ENCODE measurements at regions not wholly inside any gene's neighbourhood (a gene's known extent, or its start where the extent isn't known, plus 50 kb on each side); places are given as distances from the start of the nearest gene placed in this dataset.
"Not testable (repeated sequence)": the region's sequence is repeated elsewhere in the genome, so short reads cannot be mapped to it uniquely, and the experiment has no call there.

DNA sequence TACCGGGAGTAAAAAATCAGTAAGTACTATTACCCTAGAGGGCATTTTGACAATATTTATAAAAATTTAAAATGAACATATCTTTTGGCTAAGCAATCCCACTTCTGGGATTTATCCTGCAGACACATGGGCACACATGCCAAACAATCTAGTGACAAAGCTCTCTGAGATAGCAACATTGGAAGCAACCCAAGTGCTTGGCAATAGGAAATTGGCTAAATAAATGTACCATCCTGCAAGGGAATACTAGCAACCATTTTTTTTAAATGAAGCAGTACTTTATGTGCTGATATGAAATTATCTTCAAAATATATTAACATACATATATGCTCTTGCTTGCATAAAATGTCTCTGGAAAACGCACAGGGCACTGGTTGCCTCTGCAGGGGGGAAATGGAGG is 133.8 kb downstream of the SNX5 start:
- DNase-seq: no peak

DNA sequence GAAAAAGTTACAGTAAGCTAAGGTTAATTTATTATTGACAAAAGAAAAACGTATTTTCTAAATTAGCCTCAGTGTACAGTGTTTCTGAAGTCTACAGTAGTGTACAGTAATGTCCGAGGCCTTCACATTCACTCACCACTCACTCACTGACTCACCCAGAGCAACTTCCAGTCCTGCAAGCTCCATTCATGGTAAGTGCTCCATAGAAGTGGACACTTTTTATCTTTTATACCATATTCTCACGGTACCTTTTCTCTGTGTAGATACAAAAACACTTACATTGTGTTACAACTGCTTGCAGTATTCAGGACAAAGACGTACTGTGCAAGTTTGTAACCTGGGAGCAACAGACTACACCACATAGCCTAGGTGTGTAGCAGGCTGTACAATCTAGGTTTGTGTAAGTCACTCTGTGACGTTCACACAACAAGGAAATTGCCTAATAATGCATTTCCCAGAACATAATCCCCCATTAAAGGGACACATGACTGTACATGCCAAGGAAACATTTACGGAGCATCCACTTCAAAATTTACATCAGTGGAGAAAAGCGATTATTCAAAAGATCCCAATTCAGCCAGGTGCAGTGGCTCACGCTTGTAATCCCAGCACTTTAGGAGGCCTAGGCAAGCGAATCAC is 133.4 kb downstream of the BANF2 start:
- no peak for DNase-seq

DNA sequence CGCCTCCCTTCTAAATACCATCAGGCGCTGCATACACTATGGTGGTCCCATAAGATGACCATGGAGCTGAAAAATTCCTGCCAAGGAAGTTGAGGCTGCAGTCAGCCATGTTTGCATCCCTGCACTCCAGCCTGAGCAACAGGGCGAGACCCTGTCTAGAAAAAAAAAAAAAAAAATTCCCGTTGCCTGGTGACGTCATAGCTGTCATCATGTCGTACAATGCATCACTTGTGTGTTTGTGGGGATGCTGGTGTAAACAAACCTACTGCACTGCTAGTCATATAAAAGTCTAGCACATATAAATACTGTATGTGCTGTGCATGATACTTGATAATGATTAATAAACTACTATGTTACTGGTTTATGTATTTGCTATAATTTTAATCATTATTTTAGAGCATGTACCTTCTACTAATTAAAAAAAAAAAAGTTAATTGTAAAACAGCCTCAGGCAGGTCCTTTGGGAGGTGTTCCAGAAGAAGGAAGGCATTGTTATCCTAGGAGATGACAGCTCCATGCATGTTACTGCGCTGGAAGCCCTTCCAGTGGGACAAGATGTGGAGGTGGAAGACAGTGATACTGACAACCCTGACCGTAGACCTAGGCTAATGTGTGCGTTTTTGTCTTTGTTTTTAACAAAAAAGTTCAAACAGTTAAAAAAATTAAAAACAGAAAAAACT is 132.6 kb downstream of the BANF2 start:
- no peak for DNase-seq

DNA sequence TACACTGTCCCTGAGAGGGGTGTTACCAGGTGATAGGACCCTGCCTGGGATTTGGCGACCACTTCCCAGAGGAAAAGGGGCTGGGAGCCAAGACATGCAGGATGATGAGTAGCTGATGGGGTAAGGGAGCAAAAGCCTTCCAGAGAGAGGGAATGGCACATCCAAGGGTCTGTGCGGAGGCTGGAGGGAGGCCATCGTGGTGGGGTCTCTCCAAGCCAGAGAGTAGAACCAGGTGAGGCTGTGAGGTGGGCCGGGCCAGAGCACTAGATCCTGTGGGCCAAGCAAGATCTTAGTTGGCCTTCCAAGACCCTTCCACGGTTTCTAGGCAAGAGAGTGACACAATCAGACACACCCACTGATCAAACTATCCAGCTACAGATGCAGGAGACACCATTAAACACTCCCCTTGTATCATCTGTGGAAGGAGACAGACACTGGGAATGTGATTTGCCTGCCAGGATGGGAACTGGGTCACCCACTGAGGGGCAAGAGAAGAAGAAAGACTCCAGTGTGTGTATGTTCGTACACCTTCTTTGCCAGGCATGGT is 128.9 kb downstream of the BANF2 start:
- no peak for DNase-seq

DNA sequence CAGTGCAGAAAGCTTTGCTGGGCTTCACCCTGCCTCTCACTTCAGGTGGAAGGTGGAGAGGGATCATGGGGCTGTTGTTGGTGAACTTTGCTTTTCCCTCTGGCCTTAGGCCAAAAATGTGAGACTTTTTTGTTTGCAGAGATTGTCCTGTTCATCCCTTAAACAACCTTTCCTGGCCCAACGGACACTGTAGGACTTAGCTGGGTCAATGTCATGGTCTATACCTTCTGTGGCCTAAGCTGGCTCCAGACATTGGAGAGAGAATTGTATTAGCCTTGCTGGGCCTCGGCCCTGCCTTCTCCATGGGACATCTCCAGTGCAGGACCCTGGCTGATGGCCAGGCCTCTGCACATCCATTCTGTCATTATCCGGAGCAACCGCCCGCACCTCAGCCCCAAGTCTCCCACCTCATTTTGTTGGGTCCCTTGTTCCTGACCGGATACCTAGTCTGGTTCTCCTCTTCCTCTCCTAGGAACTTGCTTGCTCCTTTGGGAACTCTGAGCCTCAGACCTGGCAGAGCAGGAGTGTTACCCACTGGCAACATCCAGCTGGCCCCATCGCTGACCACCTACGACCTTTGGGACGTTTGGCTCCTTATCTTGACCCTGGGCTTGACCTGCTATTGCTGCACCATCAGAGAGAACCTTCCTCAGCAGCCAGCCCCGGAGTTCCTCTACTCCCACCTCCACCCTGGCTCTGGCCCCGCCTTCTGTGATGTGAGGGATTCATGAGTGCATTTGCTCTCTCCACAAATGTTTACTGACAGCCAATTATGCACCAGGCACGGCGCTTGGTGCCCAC is 128.2 kb downstream of the BANF2 start:
- no peak for DNase-seq

DNA sequence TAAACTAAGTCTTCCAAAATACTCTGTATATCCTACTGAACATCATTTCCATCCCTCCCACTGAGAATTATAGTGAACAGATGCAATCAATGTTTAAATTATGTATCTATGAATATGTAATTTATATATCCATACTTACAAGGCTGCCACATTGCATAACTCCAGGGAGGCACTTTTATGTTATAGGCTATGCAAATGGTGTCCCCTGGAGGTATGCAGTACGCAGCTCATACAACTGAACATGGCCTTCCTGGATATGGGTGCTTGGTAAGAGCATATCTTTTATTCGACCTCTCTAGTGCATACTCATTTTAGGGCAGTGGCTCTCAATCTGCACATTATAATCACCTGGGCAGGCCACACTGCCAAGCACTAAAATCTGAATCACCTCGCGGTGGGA is 127.3 kb downstream of the BANF2 start:
- no peak for DNase-seq

DNA sequence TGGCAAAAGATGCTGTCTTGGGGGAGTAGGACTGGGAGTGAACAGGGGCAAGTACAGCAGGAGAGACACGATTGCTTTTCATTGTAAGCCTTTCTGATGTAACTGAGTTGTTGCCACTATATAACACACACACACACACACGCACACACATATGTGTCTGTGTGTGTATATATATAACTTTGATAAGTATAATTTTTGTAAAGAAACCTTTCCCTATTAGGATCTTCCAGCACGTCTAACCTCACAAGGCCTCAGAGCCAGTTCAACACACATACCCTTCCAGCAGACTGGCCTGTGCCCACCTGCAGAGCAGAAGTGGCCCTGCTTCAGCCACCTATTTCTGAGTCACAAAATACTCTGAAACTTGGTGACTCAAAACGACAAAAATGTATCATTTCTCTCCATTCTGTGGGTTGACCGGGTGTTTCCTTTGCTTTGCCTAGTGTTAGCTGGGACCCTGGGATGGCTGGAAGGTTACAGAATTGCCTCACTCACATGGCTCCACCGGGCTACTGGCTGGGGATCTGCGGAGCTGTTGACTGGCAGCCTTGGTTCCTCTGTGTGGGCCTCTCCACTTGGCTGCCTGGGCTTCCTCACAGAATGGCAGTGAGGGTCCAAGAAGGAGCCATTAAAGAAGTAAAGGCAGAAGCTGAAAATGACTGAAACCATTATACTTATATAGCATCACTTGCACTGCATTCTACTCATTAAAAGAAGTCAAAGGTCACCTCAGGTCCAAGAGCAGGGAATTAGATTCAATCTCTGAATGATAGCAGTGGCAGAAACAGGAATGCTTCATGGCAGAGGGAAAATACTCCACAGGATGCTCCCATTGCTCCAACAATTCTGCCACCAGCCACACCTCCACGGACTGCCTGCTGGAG is 126.4 kb downstream of the BANF2 start:
- DNase-seq: no peak

DNA sequence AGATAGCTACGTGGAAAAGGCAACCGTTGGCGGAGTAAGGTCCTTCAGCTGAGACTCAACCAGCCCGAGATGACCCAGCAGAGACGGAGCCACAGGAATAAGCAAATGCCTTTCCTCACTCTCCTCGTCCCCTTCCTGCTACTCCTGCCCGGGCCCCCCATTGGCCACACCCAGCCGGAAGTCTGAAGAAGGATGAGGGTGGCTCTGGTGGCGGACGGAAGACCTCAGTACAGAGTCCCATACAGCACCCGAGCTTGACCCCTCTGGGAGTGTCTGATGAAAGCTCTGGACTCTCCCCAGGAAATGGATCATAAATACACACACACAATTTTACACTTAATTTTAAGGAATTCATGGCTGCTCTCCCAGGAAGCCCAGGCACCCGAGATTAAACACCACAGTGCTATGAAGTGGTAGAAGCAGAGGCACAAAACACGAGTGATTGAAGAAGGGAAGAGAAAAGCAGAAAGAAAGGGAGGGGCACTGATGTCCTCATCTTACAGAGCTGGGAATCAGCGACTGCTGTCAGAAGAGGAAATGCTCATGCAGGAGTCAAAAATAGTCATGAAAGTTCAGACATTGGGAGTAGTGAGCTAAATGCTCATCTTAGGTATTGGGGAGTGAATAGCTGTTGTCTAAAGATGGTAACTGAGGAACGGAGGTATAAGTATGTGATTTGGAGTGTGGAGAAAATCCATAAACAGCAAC is 125.6 kb downstream of the BANF2 start:
- no peak for DNase-seq

DNA sequence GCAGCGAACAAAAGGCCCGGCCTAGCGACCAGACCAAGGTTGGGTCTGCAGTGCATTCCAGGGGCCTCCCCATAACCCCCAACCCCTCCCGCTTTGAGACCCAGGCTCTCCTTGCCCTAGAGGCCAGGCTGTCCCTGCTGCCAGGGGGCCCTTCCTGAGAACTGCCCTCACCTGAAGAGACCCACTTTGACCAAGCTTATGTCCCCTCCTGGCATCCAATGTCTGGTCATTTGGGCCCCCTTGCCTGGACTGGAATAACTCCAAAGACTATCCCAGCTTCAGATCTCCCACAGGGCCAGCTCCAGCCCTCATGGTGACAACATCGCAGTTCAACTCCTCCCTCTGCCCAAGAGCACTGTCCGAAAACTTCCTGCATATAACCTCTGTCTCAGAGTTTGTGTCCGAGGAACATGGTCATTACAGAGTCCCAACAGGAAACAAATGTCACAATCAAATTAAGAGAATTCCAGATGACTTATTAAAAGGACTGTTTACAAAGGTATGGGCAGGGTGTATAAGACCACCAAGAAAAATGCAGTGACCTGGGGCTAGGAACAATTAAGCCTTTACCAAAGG is 125.0 kb downstream of the BANF2 start:
- DNase-seq: no peak

DNA sequence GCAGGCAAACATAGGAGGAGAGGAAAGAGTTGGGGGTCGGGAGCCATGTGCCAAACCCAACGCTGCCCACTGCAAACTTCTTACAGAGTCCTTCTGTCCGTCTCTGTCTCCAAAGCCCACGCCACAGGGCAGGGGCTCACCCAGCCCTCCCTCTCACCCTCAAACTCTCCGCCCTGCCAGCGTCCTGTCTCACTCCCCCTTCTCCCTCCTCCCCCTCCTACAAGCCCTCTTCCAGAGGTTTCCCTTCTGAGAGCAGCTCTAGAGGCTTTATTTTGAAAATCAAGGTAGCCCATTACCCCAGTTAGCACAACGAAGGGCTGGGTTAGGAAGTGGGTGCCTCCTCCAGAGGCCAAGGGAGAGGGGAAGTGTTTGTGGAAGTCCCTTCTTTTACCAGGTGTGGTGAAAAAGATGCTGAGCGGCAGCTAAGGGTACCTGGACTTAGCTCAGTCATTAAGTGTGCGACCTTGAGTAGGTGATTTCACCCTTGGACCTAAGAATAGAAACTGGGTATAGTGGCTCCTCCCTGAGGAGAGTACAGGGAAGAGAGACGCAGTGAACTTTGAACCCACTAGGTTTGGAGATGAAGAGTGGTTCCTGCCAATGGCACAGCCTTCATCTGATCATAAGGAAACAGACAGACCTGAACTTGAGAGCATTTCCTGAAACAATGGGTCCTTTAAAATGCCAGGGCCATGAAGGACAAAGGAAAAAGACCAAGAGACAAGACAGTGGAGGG is 123.8 kb downstream of the BANF2 start:
- DNase-seq: no peak

DNA sequence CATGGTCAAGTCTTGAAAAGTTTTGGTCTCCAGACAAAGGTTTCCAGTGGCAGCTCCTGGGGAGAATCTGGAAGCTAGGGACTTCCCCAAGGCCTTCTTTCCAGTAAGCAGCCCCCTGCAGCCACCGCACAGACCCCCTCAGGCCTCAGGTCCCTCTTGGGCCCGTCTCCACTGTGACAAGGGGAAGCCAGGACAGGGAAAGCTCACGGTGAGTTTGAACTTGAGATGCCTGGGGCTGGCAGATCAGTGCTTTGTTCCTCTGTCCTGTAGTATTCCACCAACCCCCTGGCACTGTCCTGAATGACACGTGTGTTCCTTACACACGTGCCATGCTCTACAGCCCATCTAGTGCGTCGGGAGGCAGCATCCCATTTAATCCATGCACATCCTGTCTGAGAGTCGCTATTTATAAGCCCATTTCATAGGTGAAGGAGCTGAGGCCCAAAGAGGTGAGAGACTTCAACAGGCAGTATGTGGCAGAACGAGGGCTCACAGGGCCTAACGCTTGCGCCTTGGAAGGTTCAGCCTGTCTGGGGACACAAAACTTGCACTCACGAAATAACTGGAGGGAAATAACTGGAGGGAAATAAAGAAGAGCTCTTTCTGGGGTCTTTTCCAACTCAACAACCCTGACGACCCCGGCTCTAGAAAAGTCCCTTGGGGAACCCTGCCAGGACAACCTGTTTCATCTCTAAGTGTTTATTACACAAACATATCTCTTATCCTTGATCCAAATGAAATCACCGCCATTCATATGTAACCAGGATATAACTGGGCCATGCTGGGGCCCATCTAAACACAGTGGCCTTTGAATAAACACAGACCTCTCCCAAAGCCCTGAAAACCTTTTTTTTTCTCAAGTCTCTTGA is 123.0 kb downstream of the BANF2 start:
- DNase-seq: no peak

DNA sequence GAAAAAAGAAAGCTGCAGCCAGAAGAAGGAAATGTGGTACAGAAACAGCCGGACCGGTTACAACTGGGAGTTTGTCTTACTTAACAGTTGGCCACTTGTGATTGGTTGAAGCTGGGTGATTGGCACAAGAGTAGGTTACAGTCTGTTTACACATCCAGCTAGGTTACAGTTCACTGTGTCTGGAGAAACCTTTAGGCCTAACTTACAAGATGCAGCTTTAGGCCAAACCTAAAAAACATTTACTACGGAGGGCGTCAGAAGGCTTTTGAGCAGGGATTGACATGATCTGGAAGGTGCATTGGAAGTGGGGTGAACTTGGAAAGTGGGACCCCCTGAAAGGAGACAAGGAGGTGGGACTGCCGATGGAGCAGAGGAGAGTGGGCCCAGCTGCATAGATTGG is 122.3 kb downstream of the BANF2 start:
- no peak for DNase-seq

DNA sequence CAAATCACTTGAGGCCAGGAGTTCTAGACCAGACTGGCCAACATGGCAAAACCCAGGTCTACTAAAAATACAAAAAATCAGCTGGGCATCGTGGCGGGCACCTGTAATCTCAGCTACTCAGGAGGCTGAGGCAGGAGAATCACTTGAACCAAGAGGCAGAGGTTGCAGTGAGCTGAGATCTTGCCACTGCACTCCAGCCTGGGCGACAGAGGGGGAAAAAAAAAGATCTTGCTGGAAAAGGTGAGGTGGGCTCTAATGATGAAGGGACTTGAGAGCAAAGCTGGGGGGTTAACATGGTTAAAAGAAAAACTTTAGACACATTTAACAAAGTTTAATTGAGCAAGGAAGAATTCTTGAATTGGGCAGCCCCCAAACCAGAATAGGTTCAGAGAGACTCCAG is 121.8 kb downstream of the BANF2 start:
- not testable (repeated sequence) for DNase-seq

DNA sequence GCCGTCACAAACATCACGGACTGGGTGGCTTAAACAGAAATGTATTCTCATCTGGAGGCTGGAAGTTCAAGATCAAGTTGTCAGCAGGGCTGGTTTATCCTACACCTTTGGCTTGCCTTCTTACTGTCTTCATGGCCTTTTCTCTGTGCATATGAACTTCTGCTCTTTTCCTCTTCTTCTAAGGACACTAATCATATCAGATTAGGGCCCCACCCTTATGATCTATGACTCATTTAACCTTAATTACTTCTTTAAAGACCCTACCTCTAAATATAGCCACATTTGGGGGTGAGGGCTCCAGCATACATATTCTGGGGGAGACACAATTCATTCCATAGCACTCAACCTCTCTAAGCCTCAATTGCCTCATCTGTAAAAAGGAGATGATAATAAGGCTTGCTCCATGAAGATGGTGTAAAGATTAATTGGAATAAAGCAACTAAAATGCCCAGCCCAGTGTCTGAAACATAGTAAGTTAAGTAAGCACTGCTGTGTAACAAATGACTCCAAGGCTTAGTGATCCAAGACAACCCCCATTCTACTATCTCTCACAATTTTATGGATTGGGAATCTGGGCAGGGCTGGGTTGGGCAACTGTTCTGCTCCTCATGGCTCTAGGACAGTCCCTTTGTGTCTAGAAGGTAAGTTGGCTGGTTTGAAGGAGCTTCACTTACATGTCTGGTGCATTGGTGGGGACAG is 119.8 kb downstream of the BANF2 start:
- no peak for DNase-seq

DNA sequence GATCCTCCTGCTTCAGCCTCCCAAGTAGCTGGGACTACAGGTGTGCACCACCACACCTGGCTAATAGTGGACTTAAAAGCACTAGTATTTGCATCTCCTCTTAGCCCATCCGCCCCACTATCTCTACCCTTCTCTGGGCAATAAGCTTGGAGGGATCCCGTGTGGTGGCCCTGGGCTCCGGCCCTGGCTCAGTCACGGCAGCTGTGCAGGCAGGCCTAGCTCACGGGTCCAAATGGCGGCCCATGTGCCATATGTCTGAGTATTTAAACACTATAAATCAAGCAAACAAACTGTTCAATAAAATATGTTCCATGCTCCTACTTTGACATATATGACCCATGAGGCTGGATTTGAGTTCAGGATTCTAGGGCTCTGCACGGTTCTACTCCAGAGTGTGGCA is 118.4 kb downstream of the BANF2 start:
- no peak for DNase-seq

DNA sequence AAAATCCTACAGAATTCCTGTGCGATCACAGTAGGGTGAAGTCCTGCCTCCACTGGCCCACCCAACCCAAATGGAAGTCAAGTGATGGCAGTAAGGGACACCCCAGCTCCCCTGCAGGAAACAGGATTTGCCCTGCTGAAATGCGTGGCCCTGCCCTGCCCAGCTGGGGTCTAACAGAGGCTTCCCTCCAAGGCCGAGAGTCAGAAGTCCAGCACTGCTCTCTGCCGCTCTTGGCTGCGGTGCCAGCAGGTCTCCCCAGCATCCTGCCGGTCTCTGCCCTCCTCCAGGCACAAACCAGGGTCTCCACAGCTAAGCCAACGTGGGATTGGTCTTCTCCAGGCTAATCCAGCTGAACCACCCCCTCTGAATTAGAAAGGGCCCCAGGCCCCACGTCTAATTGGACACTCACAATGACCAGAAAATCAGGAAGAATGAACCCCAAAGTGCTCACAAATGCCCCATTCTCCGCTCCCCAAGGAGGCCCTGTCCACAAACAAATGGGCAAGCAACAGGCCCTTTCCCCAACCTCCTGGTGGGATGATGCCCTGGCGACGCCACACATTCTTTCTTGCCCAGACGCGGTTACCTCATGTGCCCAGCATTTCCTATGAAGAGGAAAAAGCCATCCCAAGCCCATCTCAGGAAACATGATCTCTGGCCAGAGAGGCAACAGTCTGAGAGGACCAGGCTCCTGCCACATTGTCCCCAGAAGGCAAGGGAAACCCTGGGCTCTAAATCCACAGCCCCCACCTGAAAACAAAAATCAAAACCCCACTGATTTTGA is 117.2 kb downstream of the BANF2 start:
- DNase-seq: no peak

DNA sequence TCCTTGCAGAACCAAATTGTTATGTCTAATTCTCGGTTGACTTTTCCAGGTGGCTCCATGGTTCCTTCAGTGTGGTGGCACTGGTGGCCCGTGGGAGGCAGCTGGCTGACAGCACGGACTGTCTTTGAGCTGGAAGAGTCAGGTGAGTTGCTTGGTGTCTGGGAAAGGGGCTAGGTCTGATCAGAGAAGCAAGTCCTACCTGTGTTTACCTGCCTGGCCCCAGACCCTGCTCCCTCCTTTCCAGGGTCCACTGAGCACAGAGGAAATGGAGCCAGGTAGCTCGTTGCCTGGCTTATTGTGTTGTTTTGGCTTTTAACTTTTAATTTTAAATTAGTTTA is 111.8 kb downstream of the BANF2 start:
- no peak for DNase-seq

DNA sequence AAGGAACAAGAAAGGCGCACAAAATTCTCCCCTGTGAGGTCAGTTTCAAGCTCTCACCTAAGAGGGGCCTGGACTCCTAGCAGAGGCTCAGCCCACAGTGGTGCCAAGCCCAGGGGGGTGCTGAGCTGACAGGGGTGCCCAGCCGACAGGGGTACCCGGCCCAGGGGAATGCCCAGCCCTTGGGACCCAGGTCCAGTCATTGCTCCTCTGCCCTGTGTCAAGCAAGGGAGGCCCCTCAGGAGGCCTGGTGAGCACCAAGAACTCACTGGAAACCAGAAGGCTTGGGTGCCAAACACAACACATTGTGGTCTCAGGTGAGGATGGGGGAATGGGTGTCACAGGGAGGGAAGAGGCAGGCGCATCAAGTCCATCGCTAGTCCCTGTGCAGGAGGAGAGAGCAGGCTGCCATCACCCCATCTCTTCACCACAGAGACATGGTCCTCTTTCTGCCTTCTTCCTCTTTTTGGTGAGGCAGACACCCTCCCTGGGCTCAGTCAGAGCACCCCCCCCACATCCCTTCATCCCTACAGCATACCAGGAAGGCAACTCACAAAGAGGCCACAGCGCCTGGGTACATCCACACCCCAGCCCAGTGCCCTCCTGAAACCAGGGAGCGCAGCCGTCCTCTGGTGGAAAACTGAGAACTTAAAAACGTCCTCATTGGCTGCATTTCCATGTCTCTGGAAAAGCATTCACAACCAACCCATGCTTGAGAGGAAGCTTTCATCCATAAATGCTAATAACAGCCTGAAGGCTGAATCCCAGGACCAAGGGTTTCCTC is 111.3 kb downstream of the BANF2 start:
- DNase-seq: no peak

Data from cerebellar nuclear complex (tissue), 1 donor.